NCI-H1092 treated with DMSO at 0.1 percent for 48 hours (cell line): ENCODE measurements at regions not wholly inside any gene's neighbourhood (a gene's known extent, or its start where the extent isn't known, plus 50 kb on each side); places are given as distances from the start of the nearest gene placed in this dataset.

Source experiments
- DNase-seq: peaks from one replicate; lab custom pipeline; 2025; lab: John Stamatoyannopoulos, UW

- DNase-seq = no peak
Observed at GRCh38 chr13:24081387-24081786, 79.1 kb upstream of the SPATA13 start.

GRCh38 chr13:24083141-24083540 is 77.4 kb upstream of the SPATA13 start:
- DNase-seq = no peak

- peak; percentile 62 for DNase-seq
Observed at GRCh38 chr13:24083722-24084421, 76.6 kb upstream of the SPATA13 start.

- DNase-seq = peak; percentile 31
Observed at GRCh38 chr13:24085662-24086061, 74.9 kb upstream of the SPATA13 start.

DNA sequence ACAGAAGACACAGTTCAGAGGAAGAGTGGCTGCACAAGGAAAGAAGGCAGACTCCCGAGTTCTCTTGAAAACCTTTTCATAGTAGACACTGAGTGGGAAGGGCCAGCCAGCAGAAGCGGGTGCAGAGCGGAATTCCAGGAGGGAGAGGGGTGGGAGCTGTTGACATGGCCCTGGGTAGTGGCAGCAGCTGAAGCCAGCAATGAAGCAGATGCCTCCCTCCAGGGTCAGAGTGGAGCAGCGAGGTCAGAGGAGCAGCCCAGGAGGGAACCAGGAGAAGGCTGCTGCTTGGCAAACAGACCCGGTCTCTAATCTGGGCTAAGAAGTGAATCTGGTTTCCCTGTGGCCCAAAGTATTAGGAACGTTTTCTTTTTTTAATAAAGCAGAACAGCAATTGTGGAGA is 73.9 kb upstream of the SPATA13 start:
- DNase-seq = no peak

DNA sequence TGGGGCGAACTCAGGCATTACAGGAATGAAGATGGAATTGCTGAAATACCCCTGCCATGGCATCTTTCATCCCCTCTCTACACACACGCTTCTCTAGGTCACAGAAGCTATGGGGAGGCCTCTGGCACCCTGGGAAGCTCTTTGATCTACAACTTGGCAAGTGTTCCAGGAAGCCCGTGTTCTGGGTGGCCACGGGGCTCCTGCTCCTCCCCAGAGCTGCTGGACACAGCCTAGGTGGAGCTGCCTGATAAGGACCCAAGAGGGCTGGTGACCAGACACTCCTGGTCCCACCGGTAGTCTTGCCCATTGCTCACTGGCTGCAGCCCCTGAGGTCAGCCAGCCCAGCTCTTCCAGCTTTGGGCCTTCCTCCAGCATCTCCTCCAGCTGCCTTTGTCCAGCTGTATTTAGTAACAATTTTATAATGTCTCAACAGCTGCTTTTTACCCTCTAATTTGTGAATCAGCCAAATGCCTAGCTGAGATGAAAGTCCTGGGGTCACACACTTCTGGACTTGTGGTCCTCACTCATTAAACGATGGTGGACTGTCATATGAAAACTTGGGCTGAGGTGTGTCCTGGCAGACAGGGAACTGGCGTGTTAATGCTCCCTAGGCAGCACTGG is 72.8 kb upstream of the SPATA13 start:
- no peak for DNase-seq

DNA sequence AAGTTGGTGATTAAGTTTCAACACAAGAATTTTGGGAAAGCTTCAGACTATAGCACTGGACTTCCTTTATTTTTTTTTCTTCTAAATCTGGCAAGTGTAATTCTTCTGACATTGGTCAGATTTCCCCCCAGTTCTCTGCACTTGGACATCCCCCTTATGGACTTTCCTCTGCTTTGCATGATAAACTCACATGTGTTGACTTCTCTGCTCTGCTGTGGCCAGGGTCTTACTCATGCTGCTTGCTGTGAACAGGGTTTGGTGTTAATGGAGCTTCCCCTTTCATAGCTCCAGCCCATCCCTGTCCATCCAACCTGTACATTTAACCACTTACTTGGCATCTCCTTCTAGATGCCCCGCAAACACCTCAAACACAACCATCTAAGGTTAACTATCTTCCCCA is 70.5 kb upstream of the SPATA13 start:
- DNase-seq = no peak

- DNase-seq = no peak
Observed at GRCh38 chr13:24091080-24091479, 69.4 kb upstream of the SPATA13 start.

GRCh38 chr13:24092108-24092507 is 68.4 kb upstream of the SPATA13 start:
- no peak for DNase-seq

- no peak for DNase-seq
Observed at GRCh38 chr13:24093047-24093446, 67.5 kb upstream of the SPATA13 start.

GRCh38 chr13:24096659-24097058 is 63.9 kb upstream of the SPATA13 start:
- DNase-seq = no peak

GRCh38 chr13:24097064-24097463 is 63.5 kb upstream of the SPATA13 start:
- DNase-seq = no peak

DNA sequence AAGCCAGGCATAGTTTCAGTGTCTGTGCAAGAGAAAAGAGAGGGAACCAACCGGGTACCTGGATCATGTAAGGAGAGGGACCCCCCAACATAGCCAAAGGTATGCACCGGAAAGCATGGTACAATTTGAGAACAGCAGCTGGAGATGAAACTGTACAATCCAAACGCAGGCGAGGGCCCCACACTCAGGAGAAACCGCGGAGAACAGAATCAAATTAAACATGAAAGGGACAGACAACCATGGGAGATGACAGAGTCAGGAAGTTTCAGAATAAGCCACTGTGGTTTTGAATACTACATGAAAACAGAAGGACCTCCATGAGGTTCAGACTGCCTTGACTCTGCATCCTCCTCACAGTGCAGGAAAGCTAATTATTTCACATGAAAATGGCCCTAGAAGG is 62.9 kb upstream of the SPATA13 start:
- no peak for DNase-seq

DNA sequence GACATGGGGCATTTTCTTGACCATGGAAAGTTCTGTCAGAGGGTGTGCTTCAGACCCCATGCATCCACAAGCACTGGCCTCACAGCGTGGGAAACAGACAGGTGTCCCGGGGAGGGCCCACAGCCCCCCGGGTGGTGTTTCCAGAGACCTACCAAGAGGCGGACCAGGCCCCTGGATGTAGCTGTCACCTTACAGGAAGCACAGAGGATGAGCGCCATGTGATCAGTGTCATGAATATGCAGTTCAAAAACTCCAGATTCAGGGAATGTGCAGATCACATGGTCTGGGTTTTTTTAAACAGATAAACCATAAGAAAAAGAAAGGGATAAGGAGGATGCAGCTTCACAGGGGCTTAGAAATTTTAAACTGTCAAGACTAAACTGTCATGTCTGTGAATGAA is 61.0 kb upstream of the SPATA13 start:
- DNase-seq = no peak

DNA sequence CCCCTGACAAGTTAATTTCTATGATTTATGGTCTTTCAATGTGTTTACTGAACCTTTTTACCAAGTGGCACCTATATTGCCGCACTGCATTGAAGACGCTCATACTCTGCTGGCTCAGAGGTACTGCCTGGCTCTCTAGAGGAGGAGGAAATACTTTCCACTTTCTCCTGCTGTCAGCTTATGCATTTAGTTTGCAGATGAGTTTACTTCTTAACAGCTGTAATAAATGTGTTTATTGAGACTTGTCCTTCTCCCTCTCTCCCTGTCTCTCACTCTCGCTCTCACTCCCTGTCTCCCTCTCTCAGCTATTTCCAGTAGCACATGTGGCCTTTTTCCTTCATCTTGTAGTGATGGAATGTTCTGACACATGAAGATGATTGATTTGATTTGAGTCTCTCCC is 60.3 kb upstream of the SPATA13 start:
- no peak for DNase-seq

DNA sequence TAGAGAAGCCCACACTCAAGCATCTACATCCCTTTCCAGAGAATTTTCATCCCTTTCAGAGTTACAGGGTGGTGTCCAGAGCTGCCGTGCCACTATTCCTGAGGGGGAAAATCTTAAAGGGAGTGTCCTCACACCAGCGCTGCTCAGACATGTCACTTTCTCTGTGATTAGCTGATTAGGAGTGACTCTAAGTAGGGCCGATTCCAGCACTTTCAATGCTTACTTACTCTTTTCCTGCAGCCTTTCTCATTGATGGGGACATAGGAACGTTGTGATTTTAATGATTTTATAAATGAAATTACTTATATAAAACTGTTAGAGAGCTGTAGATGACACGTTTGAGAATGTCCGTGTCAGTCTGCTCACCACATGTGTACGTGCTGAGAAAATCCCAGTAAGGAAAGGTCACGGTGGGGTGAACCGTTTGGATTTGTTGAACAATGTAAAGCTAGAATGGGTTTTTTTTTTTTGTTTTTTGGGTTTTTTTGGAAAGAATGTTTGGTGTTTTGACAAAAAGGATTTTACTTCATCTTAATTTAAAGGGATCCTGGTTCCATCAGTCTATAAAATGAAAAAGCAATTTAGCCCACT is 56.6 kb upstream of the SPATA13 start:
- no peak for DNase-seq

DNA sequence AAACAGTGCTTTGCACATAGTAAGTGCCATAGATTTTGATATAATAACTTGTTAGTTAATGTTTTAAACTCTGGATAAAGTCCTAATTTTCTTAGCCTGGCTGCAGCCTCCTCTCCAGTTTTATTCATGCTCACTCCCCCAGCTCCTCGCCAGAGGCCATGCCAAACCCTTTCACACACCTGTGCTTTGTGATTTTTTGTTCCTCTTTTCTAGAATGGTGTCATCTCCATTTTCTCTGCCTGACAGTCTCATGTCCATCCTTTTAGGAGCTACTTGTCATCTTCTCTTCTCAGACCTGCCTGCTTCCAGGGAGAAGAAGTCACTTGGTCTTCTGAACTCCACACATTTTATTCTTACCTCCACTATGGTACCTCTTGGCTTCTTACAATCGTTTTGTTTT is 55.8 kb upstream of the SPATA13 start:
- no peak for DNase-seq

DNA sequence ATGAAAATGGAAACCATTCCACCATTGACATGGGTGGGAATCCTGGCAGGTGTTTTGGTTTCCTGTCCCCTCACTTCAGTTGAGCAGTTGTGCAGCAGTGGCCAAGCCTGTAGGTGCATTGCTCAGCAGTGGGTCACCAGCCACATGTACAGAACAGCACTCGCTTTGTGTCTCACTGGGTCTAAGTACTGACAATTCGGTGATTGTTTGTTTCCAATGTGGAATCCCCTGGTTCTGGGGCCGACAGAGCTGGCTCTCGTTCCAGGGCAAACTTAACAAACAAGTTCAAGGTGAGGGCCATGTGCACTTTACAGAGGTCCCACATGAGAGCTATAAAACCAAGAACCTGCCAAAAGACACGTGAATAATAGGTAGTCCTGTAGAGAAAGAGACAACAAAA is 54.1 kb upstream of the SPATA13 start:
- no peak for DNase-seq

DNA sequence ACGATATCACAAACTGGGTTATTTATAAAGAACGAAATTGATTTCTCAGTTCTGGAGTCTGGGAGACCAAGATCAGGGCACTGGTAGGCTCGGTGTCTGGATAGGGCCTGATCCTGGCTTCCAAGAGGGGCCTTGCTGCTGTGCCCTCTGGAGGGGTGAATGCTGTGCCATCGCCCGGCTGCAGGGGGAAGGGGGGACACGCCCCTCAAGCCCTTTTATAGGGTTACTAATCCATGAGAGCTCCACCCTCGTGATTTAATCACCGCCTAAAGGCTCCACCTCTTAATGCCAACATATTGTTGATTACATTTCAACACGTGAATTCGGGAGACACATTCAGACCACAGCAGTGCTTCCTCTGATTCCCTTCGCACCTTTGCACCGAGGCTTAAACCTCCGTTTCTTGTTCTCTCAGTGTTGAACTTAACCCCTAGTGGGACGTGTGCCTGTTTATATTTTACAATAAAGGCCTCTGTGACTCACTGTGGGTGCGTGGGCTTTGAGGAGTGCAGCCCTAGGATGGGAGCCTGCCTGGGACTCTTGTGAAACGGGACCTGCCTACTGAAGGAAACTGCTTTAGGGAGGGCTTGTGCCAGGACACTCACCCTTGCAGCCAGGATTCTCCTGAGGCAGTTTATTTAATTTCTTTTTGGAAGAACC is 52.4 kb upstream of the SPATA13 start:
- no peak for DNase-seq

GRCh38 chr13:24108615-24108965 is 51.9 kb upstream of the SPATA13 start:
- DNase-seq = no peak

DNA sequence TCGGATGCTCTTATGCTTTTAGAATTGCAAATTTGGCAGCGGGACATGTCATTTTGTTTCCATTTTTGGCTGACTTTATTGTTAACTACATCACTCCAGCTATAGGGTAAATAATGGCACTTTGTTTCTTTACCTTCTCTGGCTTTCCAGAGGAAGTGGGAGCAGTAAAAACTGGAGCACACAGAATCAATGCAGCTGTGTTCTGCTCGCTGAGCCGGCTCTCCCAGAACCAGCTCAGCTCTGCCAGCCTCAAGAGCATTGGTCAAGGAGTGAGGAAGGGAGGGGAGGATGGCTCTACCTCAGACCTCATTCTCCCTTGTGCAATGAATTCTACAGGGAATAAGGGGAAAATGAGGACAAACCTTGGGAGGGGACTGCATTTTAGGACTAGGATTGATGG is 50.5 kb upstream of the SPATA13 start:
- DNase-seq = no peak
